ENCODE measurements at regions not wholly inside any gene's neighbourhood (a gene's known extent, or its start where the extent isn't known, plus 50 kb on each side); places are given as distances from the start of the nearest gene placed in this dataset.
"Not testable (repeated sequence)": the region's sequence is repeated elsewhere in the genome, so short reads cannot be mapped to it uniquely, and the experiment has no call there.

GRCh38 chr10:8405596-8405995 lies 351.1 kb downstream of the GATA3 start:
- no peak for DNase-seq
- Histone ChIP-seq H3K27me3 (no peaks in the 10 kb centered on the region), H3K4me1 (no peaks in the 10 kb centered on the region), H3K9me3 (no peaks in the 10 kb centered on the region), H3K36me3 (no peaks in the 10 kb centered on the region), H3K4me3 (no peak overlapping the region), H3K27ac (no peak overlapping the region)
- TF ChIP-seq CTCF (IDR thresholded peaks at IDR 0.05) = no peak
- intact Hi-C loops (cut with DNase I; ENCODE audit: low total_unique reads) = no loop called here

- H3K27me3 ChIP-seq = no peaks in the 10 kb centered on the region
- no peak for TF ChIP-seq CTCF (IDR thresholded peaks at IDR 0.05)
- no peaks in the 10 kb centered on the region for H3K36me3 ChIP-seq
- no peak overlapping the region for H3K27ac ChIP-seq
- H3K4me1 ChIP-seq = no peaks in the 10 kb centered on the region
- intact Hi-C loops (cut with DNase I; ENCODE audit: low total_unique reads) = no loop called here
- H3K9me3 ChIP-seq = no peaks in the 10 kb centered on the region
- DNase-seq = no peak
- H3K4me3 ChIP-seq = no peak overlapping the region
Observed at GRCh38 chr10:8407501-8408021, 353.1 kb downstream of the GATA3 start.

- Histone ChIP-seq H3K4me1 (no peaks in the 10 kb centered on the region), H3K9me3 (no peaks in the 10 kb centered on the region), H3K36me3 (no peaks in the 10 kb centered on the region), H3K27ac (no peak overlapping the region), H3K4me3 (no peak overlapping the region), H3K27me3 (no peaks in the 10 kb centered on the region)
- no peak for TF ChIP-seq CTCF (IDR thresholded peaks at IDR 0.05)
- DNase-seq = no peak
- intact Hi-C loops (cut with DNase I; ENCODE audit: low total_unique reads) = no loop called here
Observed at GRCh38 chr10:8410506-8410905, 356.0 kb downstream of the GATA3 start.

GRCh38 chr10:8412541-8412940 lies 358.1 kb downstream of the GATA3 start:
- Histone ChIP-seq H3K4me3 (no peak overlapping the region), H3K27ac (no peak overlapping the region), H3K27me3 (no peaks in the 10 kb centered on the region), H3K36me3 (no peaks in the 10 kb centered on the region), H3K9me3 (no peaks in the 10 kb centered on the region), H3K4me1 (no peaks in the 10 kb centered on the region)
- intact Hi-C loops (cut with DNase I; ENCODE audit: low total_unique reads) = no loop called here
- no peak for DNase-seq
- TF ChIP-seq CTCF (IDR thresholded peaks at IDR 0.05) = no peak

- H3K4me1 ChIP-seq; DNase-seq; H3K9me3 ChIP-seq; H3K27me3 ChIP-seq; H3K36me3 ChIP-seq; H3K27ac ChIP-seq; intact Hi-C loops (cut with DNase I; ENCODE audit: low total_unique reads); H3K4me3 ChIP-seq: not testable (repeated sequence)
Observed at GRCh38 chr10:8415029-8415428, 360.5 kb downstream of the GATA3 start.

- intact Hi-C loops (cut with DNase I; ENCODE audit: low total_unique reads) = no loop called here
- no peak for TF ChIP-seq CTCF (IDR thresholded peaks at IDR 0.05)
- no peaks in the 10 kb centered on the region for H3K4me1 ChIP-seq
Observed at GRCh38 chr10:8416192-8416701, 361.8 kb downstream of the GATA3 start.

More at GRCh38 chr10:8416192-8416701, 361.8 kb downstream of the GATA3 start:
- H3K27ac ChIP-seq = no peak overlapping the region
- no peaks in the 10 kb centered on the region for H3K27me3 ChIP-seq
- no peaks in the 10 kb centered on the region for H3K36me3 ChIP-seq
- no peak overlapping the region for H3K4me3 ChIP-seq
- no peaks in the 10 kb centered on the region for H3K9me3 ChIP-seq
- no peak for DNase-seq

Measured in tibial artery (tissue), 4 donors.